DND-41 (cell line): ENCODE measurements at regions not wholly inside any gene's neighbourhood (a gene's known extent, or its start where the extent isn't known, plus 50 kb on each side); places are given as distances from the start of the nearest gene placed in this dataset.
"Not testable (repeated sequence)": the region's sequence is repeated elsewhere in the genome, so short reads cannot be mapped to it uniquely, and the experiment has no call there.

Experiments
- EZH2 ChIP-seq: IDR thresholded peaks from 3 replicates; pipeline ENCODE4 v1.6.1; 2012; ENCODE audit warnings: borderline replicate concordance, low read depth, mild to moderate bottlenecking, moderate library complexity, low read length, inconsistent platforms; ENCODE audit not compliant: severe bottlenecking
- TF ChIP-seq, protein P1 (sequence below): IDR thresholded peaks from 2 replicates; pipeline ENCODE4 v1.5.1; 2012; ENCODE audit warnings: borderline replicate concordance, low read length, moderate library complexity, mild to moderate bottlenecking; ENCODE audit not compliant: poor library complexity, severe bottlenecking; ENCODE audit errors: extremely low read depth

DNA sequence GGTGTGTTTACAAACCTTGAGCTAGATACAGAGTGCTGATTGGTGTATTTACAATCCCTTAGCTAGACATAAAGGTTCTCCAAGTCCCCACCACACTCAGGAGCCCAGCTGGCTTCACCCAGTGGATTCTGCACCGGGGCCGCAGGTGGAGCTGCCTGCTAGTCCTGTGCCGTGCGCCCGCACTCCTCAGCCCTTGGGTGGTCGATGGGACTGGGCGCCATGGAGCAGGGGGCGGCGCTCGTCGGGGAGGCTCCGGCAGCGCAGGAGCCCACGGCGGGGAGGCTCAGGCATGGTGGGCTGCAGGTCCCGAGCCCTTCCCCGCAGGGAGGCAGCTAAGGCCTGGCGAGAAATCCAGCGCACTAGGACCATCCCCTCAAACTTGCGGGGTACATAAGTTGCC, 124.2 kb upstream of the EEF2KMT start:
- TF ChIP-seq, protein P1, sequence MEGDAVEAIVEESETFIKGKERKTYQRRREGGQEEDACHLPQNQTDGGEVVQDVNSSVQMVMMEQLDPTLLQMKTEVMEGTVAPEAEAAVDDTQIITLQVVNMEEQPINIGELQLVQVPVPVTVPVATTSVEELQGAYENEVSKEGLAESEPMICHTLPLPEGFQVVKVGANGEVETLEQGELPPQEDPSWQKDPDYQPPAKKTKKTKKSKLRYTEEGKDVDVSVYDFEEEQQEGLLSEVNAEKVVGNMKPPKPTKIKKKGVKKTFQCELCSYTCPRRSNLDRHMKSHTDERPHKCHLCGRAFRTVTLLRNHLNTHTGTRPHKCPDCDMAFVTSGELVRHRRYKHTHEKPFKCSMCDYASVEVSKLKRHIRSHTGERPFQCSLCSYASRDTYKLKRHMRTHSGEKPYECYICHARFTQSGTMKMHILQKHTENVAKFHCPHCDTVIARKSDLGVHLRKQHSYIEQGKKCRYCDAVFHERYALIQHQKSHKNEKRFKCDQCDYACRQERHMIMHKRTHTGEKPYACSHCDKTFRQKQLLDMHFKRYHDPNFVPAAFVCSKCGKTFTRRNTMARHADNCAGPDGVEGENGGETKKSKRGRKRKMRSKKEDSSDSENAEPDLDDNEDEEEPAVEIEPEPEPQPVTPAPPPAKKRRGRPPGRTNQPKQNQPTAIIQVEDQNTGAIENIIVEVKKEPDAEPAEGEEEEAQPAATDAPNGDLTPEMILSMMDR, result not testable (repeated sequence)
- not testable (repeated sequence) for TF ChIP-seq EZH2
